ENCODE measurements at regions not wholly inside any gene's neighbourhood (a gene's known extent, or its start where the extent isn't known, plus 50 kb on each side); places are given as distances from the start of the nearest gene placed in this dataset.
"Not testable (repeated sequence)": the region's sequence is repeated elsewhere in the genome, so short reads cannot be mapped to it uniquely, and the experiment has no call there.

GRCh38 chr2:75936311-75936710, 225.6 kb upstream of the GCFC2 start:
- Mint-ChIP-seq H3K4me3 (no peak overlapping the region), H3K27ac (no peak overlapping the region), H3K27me3 (no peaks in the 10 kb centered on the region), H3K9me3 (peaks cover 14% of the 10 kb centered on the region), H3K36me3 (ENCODE audit: low read depth) (no peaks in the 10 kb centered on the region), H3K4me1 (no peaks in the 10 kb centered on the region)
- ATAC-seq (replicated peaks), result no peak

- Mint-ChIP-seq H3K36me3 (ENCODE audit: low read depth) (no peaks in the 10 kb centered on the region), H3K4me3 (no peak overlapping the region), H3K9me3 (peaks cover 8% of the 10 kb centered on the region), H3K27ac (no peak overlapping the region), H3K4me1 (no peaks in the 10 kb centered on the region), H3K27me3 (no peaks in the 10 kb centered on the region)
- ATAC-seq (replicated peaks), result no peak
These were observed 222.3 kb upstream of the GCFC2 start for GRCh38 chr2:75932996-75933395.

- no peaks in the 10 kb centered on the region for H3K4me1 Mint-ChIP-seq
- H3K27me3 Mint-ChIP-seq, result no peaks in the 10 kb centered on the region
- no peaks in the 10 kb centered on the region for H3K36me3 Mint-ChIP-seq (ENCODE audit: low read depth)
- H3K9me3 Mint-ChIP-seq, result no peaks in the 10 kb centered on the region
- no peak for ATAC-seq (replicated peaks)
- no peak overlapping the region for H3K4me3 Mint-ChIP-seq
- H3K27ac Mint-ChIP-seq, result no peak overlapping the region
These were observed 217.4 kb upstream of the GCFC2 start for GRCh38 chr2:75928093-75928492.

- H3K27ac Mint-ChIP-seq, result no peak overlapping the region
- no peaks in the 10 kb centered on the region for H3K9me3 Mint-ChIP-seq
- ATAC-seq (replicated peaks), result no peak
- H3K36me3 Mint-ChIP-seq (ENCODE audit: low read depth), result no peaks in the 10 kb centered on the region
- H3K4me3 Mint-ChIP-seq, result no peak overlapping the region
- no peaks in the 10 kb centered on the region for H3K4me1 Mint-ChIP-seq
- no peaks in the 10 kb centered on the region for H3K27me3 Mint-ChIP-seq
These were observed 214.8 kb upstream of the GCFC2 start for GRCh38 chr2:75925331-75926024.

GRCh38 chr2:75922191-75922590, 211.5 kb upstream of the GCFC2 start:
- Mint-ChIP-seq H3K9me3 (peaks cover 5% of the 10 kb centered on the region), H3K4me1 (no peaks in the 10 kb centered on the region), H3K4me3 (no peak overlapping the region), H3K27ac (no peak overlapping the region), H3K27me3 (no peaks in the 10 kb centered on the region), H3K36me3 (ENCODE audit: low read depth) (no peaks in the 10 kb centered on the region)
- no peak for ATAC-seq (replicated peaks)

GRCh38 chr2:75920859-75921551, 210.3 kb upstream of the GCFC2 start:
- Mint-ChIP-seq H3K27ac (no peak overlapping the region), H3K27me3 (no peaks in the 10 kb centered on the region), H3K36me3 (ENCODE audit: low read depth) (no peaks in the 10 kb centered on the region), H3K9me3 (peaks cover 5% of the 10 kb centered on the region), H3K4me1 (no peaks in the 10 kb centered on the region), H3K4me3 (no peak overlapping the region)
- no peak for ATAC-seq (replicated peaks)

- no peak for ATAC-seq (replicated peaks)
- peaks cover 5% of the 10 kb centered on the region for H3K9me3 Mint-ChIP-seq
- no peaks in the 10 kb centered on the region for H3K4me1 Mint-ChIP-seq
- H3K36me3 Mint-ChIP-seq (ENCODE audit: low read depth), result no peaks in the 10 kb centered on the region
- no peak overlapping the region for H3K27ac Mint-ChIP-seq
- H3K4me3 Mint-ChIP-seq, result no peak overlapping the region
- H3K27me3 Mint-ChIP-seq, result no peaks in the 10 kb centered on the region
These were observed 205.3 kb upstream of the GCFC2 start for GRCh38 chr2:75915851-75916634.

- H3K9me3 Mint-ChIP-seq, result no peaks in the 10 kb centered on the region
- ATAC-seq (replicated peaks), result no peak
- no peaks in the 10 kb centered on the region for H3K4me1 Mint-ChIP-seq
- H3K27ac Mint-ChIP-seq, result no peak overlapping the region
- H3K36me3 Mint-ChIP-seq (ENCODE audit: low read depth), result no peaks in the 10 kb centered on the region
- H3K27me3 Mint-ChIP-seq, result no peaks in the 10 kb centered on the region
- H3K4me3 Mint-ChIP-seq, result no peak overlapping the region
These were observed 186.2 kb upstream of the GCFC2 start for GRCh38 chr2:75896779-75897366.

- ATAC-seq (replicated peaks), result no peak
- Mint-ChIP-seq H3K27ac (no peak overlapping the region), H3K27me3 (no peaks in the 10 kb centered on the region), H3K36me3 (ENCODE audit: low read depth) (no peaks in the 10 kb centered on the region), H3K4me3 (no peak overlapping the region), H3K4me1 (no peaks in the 10 kb centered on the region), H3K9me3 (no peaks in the 10 kb centered on the region)
These were observed 183.5 kb upstream of the GCFC2 start for GRCh38 chr2:75894170-75894569.

- Mint-ChIP-seq H3K4me1 (no peaks in the 10 kb centered on the region), H3K27ac (no peak overlapping the region), H3K36me3 (ENCODE audit: low read depth) (no peaks in the 10 kb centered on the region), H3K9me3 (no peaks in the 10 kb centered on the region), H3K4me3 (no peak overlapping the region), H3K27me3 (no peaks in the 10 kb centered on the region)
- ATAC-seq (replicated peaks), result no peak
These were observed 181.8 kb upstream of the GCFC2 start for GRCh38 chr2:75892490-75892889.

- Mint-ChIP-seq H3K9me3 (peaks cover 3% of the 10 kb centered on the region), H3K4me3 (no peak overlapping the region), H3K36me3 (ENCODE audit: low read depth) (no peaks in the 10 kb centered on the region)
These were observed 171.8 kb upstream of the GCFC2 start for GRCh38 chr2:75882530-75882929.

GRCh38 chr2:75875606-75876005, 164.9 kb upstream of the GCFC2 start:
- H3K36me3 Mint-ChIP-seq (ENCODE audit: low read depth); ATAC-seq (replicated peaks); H3K4me3 Mint-ChIP-seq; H3K27me3 Mint-ChIP-seq; H3K4me1 Mint-ChIP-seq; H3K27ac Mint-ChIP-seq: not testable (repeated sequence)
- peaks cover 10% of the 10 kb centered on the region for H3K9me3 Mint-ChIP-seq

More at GRCh38 chr2:75882530-75882929, 171.8 kb upstream of the GCFC2 start:
- Mint-ChIP-seq H3K27ac (no peak overlapping the region), H3K27me3 (no peaks in the 10 kb centered on the region), H3K4me1 (no peaks in the 10 kb centered on the region)
- ATAC-seq (replicated peaks), result no peak

- not testable (repeated sequence) for H3K27ac Mint-ChIP-seq; ATAC-seq (replicated peaks)
These were observed 161.3 kb upstream of the GCFC2 start for GRCh38 chr2:75871762-75872614.

GRCh38 chr2:75870651-75871137, 160.0 kb upstream of the GCFC2 start:
- peaks cover 7% of the 10 kb centered on the region for H3K9me3 Mint-ChIP-seq
- no peaks in the 10 kb centered on the region for H3K27me3 Mint-ChIP-seq
- no peak overlapping the region for H3K27ac Mint-ChIP-seq
- no peak overlapping the region for H3K4me3 Mint-ChIP-seq
- ATAC-seq (replicated peaks), result no peak
- H3K4me1 Mint-ChIP-seq, result no peaks in the 10 kb centered on the region
- no peaks in the 10 kb centered on the region for H3K36me3 Mint-ChIP-seq (ENCODE audit: low read depth)

More at GRCh38 chr2:75871762-75872614, 161.3 kb upstream of the GCFC2 start:
- not testable (repeated sequence) for H3K4me1 Mint-ChIP-seq; H3K36me3 Mint-ChIP-seq (ENCODE audit: low read depth); H3K4me3 Mint-ChIP-seq; H3K9me3 Mint-ChIP-seq; H3K27me3 Mint-ChIP-seq
